Occipital lobe (tissue), 1 donor: ENCODE measurements at regions not wholly inside any gene's neighbourhood (a gene's known extent, or its start where the extent isn't known, plus 50 kb on each side); places are given as distances from the start of the nearest gene placed in this dataset.

ENCODE experiments used
- DNase-seq: peaks from one replicate; lab custom pipeline; 2025; lab: John Stamatoyannopoulos, UW

GRCh38 chr1:86296305-86297205 lies 99.6 kb downstream of the ODF2L start:
- DNase-seq = no peak

GRCh38 chr1:86289746-86290145 lies 106.4 kb downstream of the ODF2L start:
- DNase-seq = no peak

- no peak for DNase-seq
Observed at GRCh38 chr1:86289161-86289560, 107.0 kb downstream of the ODF2L start.

- no peak for DNase-seq
Observed at GRCh38 chr1:86288586-86289147, 107.5 kb downstream of the ODF2L start.

GRCh38 chr1:86285796-86286195 lies 110.3 kb downstream of the ODF2L start:
- DNase-seq = no peak

GRCh38 chr1:86282611-86283010 lies 113.5 kb downstream of the ODF2L start:
- DNase-seq = no peak

GRCh38 chr1:86277936-86278335 lies 118.2 kb downstream of the ODF2L start:
- DNase-seq = no peak

- DNase-seq = no peak
Observed at GRCh38 chr1:86273066-86273465, 116.5 kb upstream of the COL24A1 start.

- DNase-seq = no peak
Observed at GRCh38 chr1:86272083-86272482, 115.5 kb upstream of the COL24A1 start.

- no peak for DNase-seq
Observed at GRCh38 chr1:86271046-86271445, 114.5 kb upstream of the COL24A1 start.

- DNase-seq = no peak
Observed at GRCh38 chr1:86263101-86263500, 106.5 kb upstream of the COL24A1 start.

- DNase-seq = no peak
Observed at GRCh38 chr1:86260476-86260875, 103.9 kb upstream of the COL24A1 start.

- DNase-seq = no peak
Observed at GRCh38 chr1:86259390-86259789, 102.8 kb upstream of the COL24A1 start.

- DNase-seq = no peak
Observed at GRCh38 chr1:86258101-86258500, 101.5 kb upstream of the COL24A1 start.

GRCh38 chr1:86247597-86248279 lies 91.2 kb upstream of the COL24A1 start:
- DNase-seq = no peak

GRCh38 chr1:86245566-86246190 lies 89.1 kb upstream of the COL24A1 start:
- no peak for DNase-seq

- DNase-seq = no peak
Observed at GRCh38 chr1:86239894-86240293, 83.3 kb upstream of the COL24A1 start.

GRCh38 chr1:86239490-86239889 lies 82.9 kb upstream of the COL24A1 start:
- no peak for DNase-seq

- DNase-seq = no peak
Observed at GRCh38 chr1:86238226-86238625, 81.7 kb upstream of the COL24A1 start.

- no peak for DNase-seq
Observed at GRCh38 chr1:86235852-86236251, 79.3 kb upstream of the COL24A1 start.

GRCh38 chr1:86233403-86233802 lies 76.8 kb upstream of the COL24A1 start:
- no peak for DNase-seq

GRCh38 chr1:86231076-86231475 lies 74.5 kb upstream of the COL24A1 start:
- no peak for DNase-seq
